Cardiac muscle cell (in vitro differentiated cells and primary cell): ENCODE measurements at regions not wholly inside any gene's neighbourhood (a gene's known extent, or its start where the extent isn't known, plus 50 kb on each side); places are given as distances from the start of the nearest gene placed in this dataset.

Experiments
- DNase-seq, 2 donors: peaks; one replicate each; pipeline versions ENCODE4 v3.0.0 to v3.0.0-alpha.2; 2010 to 2017; ENCODE audit warnings: low read depth in 1 of 2, low spot score in 1 of 2
- H3K27ac ChIP-seq: fragments of 200-600 bp; sonication (generic); 2 replicates; pipeline ENCODE4 v1.5.1; 2016
- H3K27me3 ChIP-seq: fragments of 200-600 bp; sonication (generic); 2 replicates; pipeline ENCODE4 v1.6.0; 2016; ENCODE audit warnings: control low read depth
- H3K36me3 ChIP-seq: fragments of 200-600 bp; sonication (generic); 2 replicates; pipeline ENCODE4 v1.5.1; 2016; ENCODE audit warnings: control low read depth
- H3K4me1 ChIP-seq: fragments of 200-600 bp; sonication (generic); 2 replicates; pipeline ENCODE4 v1.8.1; 2017; ENCODE audit warnings: low read depth, mild to moderate bottlenecking, mixed run types
- H3K4me3 ChIP-seq: fragments of 200-600 bp; sonication (generic); 2 replicates; pipeline ENCODE4 v1.5.1; 2016; ENCODE audit warnings: mild to moderate bottlenecking
- H3K9me3 ChIP-seq: fragments of 200-600 bp; sonication (generic); 2 replicates; pipeline ENCODE4 v1.5.1; 2017; ENCODE audit warnings: low read depth, mild to moderate bottlenecking, control low read depth
- CTCF ChIP-seq: IDR thresholded peaks from 2 replicates; pipeline ENCODE4 v1.5.1; 2012; ENCODE audit warnings: low read depth, mild to moderate bottlenecking, low read length

- Histone ChIP-seq H3K27me3 (peaks cover 29% of the 10 kb centered on the region), H3K9me3 (no peaks in the 10 kb centered on the region), H3K4me3 (no peak overlapping the region), H3K27ac (no peak overlapping the region), H3K4me1 (no peaks in the 10 kb centered on the region), H3K36me3 (no peaks in the 10 kb centered on the region)
- DNase-seq, result peak; percentile 7 to 47
- TF ChIP-seq CTCF, result no peak
These were observed 235.2 kb upstream of the CRY1 start for GRCh38 chr12:107328442-107329133.

GRCh38 chr12:107329569-107330324, 236.4 kb upstream of the CRY1 start:
- Histone ChIP-seq H3K27ac (no peak overlapping the region), H3K9me3 (no peaks in the 10 kb centered on the region), H3K4me1 (no peaks in the 10 kb centered on the region), H3K36me3 (no peaks in the 10 kb centered on the region), H3K27me3 (peaks cover 18% of the 10 kb centered on the region), H3K4me3 (no peak overlapping the region)
- DNase-seq, result peak in 1 of 2 donors; percentile 25
- TF ChIP-seq CTCF, result no peak

GRCh38 chr12:107330831-107331431, 237.6 kb upstream of the CRY1 start:
- Histone ChIP-seq H3K9me3 (no peaks in the 10 kb centered on the region), H3K27ac (no peak overlapping the region), H3K4me3 (no peak overlapping the region), H3K4me1 (no peaks in the 10 kb centered on the region), H3K36me3 (no peaks in the 10 kb centered on the region), H3K27me3 (peaks cover 7% of the 10 kb centered on the region)
- DNase-seq, result no peak
- no peak for TF ChIP-seq CTCF

- no peak overlapping the region for H3K27ac ChIP-seq
- TF ChIP-seq CTCF, result no peak
- no peak for DNase-seq
- H3K9me3 ChIP-seq, result no peaks in the 10 kb centered on the region
- H3K4me1 ChIP-seq, result no peaks in the 10 kb centered on the region
- no peak overlapping the region for H3K4me3 ChIP-seq
- no peaks in the 10 kb centered on the region for H3K36me3 ChIP-seq
- H3K27me3 ChIP-seq, result peaks cover 2% of the 10 kb centered on the region
These were observed 238.1 kb upstream of the CRY1 start for GRCh38 chr12:107331471-107331870.

- Histone ChIP-seq H3K27ac (no peak overlapping the region), H3K36me3 (no peaks in the 10 kb centered on the region), H3K9me3 (no peaks in the 10 kb centered on the region), H3K4me1 (no peaks in the 10 kb centered on the region), H3K4me3 (no peak overlapping the region), H3K27me3 (no peaks in the 10 kb centered on the region)
- no peak for TF ChIP-seq CTCF
- no peak for DNase-seq
These were observed 238.6 kb upstream of the CRY1 start for GRCh38 chr12:107331912-107332311.
